ENCODE measurements at regions not wholly inside any gene's neighbourhood (a gene's known extent, or its start where the extent isn't known, plus 50 kb on each side); places are given as distances from the start of the nearest gene placed in this dataset.

DNA sequence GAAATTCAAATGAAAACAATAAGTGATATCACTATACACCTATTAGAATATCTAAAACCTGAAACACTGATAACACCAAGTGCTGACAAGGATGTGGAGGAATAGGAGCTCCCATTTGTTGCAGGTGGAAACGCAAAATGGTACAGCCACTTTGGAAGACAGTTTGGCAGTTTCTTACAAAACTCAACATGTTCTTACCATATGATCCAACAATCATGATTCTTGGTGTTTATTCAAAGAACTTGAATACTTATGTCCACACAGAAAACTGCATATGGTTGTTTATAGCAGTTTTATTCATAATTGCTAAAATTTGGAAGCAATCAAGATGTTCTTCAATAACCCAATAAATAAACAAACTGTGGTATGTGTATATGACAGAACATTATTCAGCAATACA, 107.9 kb downstream of the FHDC1 start:
- TF ChIP-seq EP300 (IDR thresholded peaks at IDR 0.05) (no peak), POLR2A (IDR thresholded peaks at IDR 0.05) (no peak)
- TF ChIP-seq, protein P1, sequence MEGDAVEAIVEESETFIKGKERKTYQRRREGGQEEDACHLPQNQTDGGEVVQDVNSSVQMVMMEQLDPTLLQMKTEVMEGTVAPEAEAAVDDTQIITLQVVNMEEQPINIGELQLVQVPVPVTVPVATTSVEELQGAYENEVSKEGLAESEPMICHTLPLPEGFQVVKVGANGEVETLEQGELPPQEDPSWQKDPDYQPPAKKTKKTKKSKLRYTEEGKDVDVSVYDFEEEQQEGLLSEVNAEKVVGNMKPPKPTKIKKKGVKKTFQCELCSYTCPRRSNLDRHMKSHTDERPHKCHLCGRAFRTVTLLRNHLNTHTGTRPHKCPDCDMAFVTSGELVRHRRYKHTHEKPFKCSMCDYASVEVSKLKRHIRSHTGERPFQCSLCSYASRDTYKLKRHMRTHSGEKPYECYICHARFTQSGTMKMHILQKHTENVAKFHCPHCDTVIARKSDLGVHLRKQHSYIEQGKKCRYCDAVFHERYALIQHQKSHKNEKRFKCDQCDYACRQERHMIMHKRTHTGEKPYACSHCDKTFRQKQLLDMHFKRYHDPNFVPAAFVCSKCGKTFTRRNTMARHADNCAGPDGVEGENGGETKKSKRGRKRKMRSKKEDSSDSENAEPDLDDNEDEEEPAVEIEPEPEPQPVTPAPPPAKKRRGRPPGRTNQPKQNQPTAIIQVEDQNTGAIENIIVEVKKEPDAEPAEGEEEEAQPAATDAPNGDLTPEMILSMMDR (IDR thresholded peaks at IDR 0.05), result no peak
- no peak overlapping the region for H3K4me3 ChIP-seq
- peaks cover 0 to 5% (median 0%) of the 10 kb centered on the region in 4 donors for H3K9me3 ChIP-seq
- 91 to 92% methylated on average over 1 of the region's 1 CpG for WGBS, 2 donors
- no peak for DNase-seq (ENCODE audit: low spot score in 2 of 2)
- H3K27ac ChIP-seq, result no peak overlapping the region
- no peaks in the 10 kb centered on the region for H3K36me3 ChIP-seq
- no peaks in the 10 kb centered on the region for H3K27me3 ChIP-seq
- no peaks in the 10 kb centered on the region for H3K4me1 ChIP-seq

DNA sequence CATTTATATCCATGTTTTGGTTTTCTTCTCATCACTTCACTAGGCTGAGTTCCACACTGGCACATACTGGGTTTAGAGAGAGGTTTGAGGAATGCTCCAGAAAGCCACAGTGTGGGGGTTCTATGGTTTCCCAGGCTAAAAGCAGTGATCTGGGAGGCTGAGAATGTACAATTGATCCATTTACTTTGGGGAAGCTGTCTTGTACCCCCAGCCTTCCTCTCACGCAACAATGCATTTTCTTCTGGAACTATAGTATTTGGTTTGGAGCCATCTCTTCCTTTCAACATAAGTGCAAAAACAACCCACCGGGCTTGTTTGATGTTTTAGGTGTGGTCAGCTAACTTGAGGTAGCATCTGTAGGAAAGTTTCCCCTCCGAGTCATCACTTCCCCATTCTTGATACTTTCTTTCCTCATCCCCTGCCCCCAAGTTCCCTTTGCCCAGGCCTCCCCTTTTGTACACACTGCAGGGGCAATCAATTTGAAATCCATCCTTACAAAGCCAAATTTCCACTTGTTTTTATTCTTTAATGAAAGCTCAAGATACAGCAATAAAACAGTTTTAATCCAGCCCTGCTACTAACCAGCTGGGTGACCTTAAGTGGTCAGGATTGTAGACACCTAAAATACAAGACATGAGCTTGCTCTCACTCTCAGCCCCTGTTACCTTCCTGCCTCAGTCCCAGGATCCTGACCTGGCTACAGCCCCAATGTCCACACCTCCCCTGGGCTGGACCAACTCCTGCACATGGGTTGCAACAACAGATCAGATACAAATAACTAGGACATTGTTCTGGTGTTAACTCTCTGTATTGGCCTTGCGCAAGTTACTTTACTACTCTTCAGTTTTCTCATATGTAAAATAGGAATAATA, 109.2 kb downstream of the FHDC1 start:
- Histone ChIP-seq H3K36me3 (no peaks in the 10 kb centered on the region), H3K27me3 (no peaks in the 10 kb centered on the region), H3K4me3 (no peak overlapping the region), H3K9me3 (peaks cover 0 to 5% (median 0%) of the 10 kb centered on the region in 4 donors), H3K27ac (no peak overlapping the region), H3K4me1 (no peaks in the 10 kb centered on the region)
- TF ChIP-seq POLR2A (IDR thresholded peaks at IDR 0.05) (no peak), EP300 (IDR thresholded peaks at IDR 0.05) (no peak)
- TF ChIP-seq, protein P1 (IDR thresholded peaks at IDR 0.05), result no peak
- DNase-seq (ENCODE audit: low spot score in 2 of 2), result no peak
- WGBS, 2 donors, result 83 to 84% methylated on average over 4 of the region's 4 CpGs

- TF ChIP-seq POLR2A (IDR thresholded peaks at IDR 0.05) (no peak), EP300 (IDR thresholded peaks at IDR 0.05) (no peak)
- TF ChIP-seq, protein P1 (IDR thresholded peaks at IDR 0.05), result no peak
- no peak for DNase-seq (ENCODE audit: low spot score in 2 of 2)
- no peaks in the 10 kb centered on the region for H3K4me1 ChIP-seq
- H3K27me3 ChIP-seq, result peaks cover 0 to 4% of the 10 kb centered on the region in 2 donors
- H3K9me3 ChIP-seq, result no peaks in the 10 kb centered on the region
- no peak overlapping the region for H3K27ac ChIP-seq
- WGBS, 2 donors, result 92 to 93% methylated on average over 3 of the region's 3 CpGs
- H3K36me3 ChIP-seq, result no peaks in the 10 kb centered on the region
- no peak overlapping the region for H3K4me3 ChIP-seq
These were observed 122.5 kb downstream of the FHDC1 start for GRCh38 chr4:153058671-153059060.

DNA sequence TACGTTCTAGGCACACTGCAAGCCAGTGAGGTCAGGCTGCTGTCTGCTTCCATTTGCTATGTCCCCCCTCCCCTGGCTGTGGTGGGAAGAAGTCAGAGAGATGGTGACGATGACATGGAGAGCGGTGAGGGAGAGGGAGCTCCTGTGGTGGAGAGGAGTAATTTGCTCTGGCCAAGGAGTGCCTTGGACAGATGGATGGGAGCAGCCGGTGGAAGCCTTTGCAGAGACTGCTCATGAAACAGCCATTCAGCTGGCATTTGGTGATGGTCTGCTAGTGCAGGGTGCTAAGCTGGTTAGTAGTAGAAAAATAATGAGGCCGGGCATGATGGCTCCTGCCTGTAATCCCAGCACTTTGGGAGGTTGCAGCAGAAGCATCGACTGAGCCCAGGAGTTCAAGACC, 124.1 kb downstream of the FHDC1 start:
- H3K4me1 ChIP-seq, result no peaks in the 10 kb centered on the region
- H3K4me3 ChIP-seq, result no peak overlapping the region
- TF ChIP-seq EP300 (IDR thresholded peaks at IDR 0.05), result no peak
- no peak for TF ChIP-seq POLR2A (IDR thresholded peaks at IDR 0.05)
- TF ChIP-seq, protein P1 (IDR thresholded peaks at IDR 0.05), result no peak
- H3K9me3 ChIP-seq, result no peaks in the 10 kb centered on the region
- peaks cover 0 to 4% of the 10 kb centered on the region in 2 donors for H3K27me3 ChIP-seq
- no peak overlapping the region for H3K27ac ChIP-seq
- H3K36me3 ChIP-seq, result no peaks in the 10 kb centered on the region
- no peak for DNase-seq (ENCODE audit: low spot score in 2 of 2)
- 79 to 84% methylated on average over 6 of the region's 6 CpGs for WGBS, 2 donors

DNA sequence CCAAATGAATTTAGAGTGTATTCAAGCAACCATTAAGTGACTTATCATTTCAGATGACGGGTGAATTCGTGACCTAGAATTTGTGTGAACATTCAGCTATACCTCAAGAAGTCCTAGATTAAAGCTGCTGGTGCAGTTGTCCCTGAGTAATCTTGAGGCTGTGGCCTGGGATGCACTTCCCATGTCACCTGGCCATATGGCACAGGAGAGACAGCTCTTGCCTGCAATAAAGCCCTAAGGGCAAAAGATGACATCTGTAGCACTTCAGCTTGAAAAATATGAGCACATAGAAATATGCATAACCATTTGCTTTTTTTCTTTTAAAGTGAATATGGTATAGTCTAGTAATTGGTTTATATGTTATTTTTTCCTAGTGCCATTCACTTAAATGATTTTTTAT, 125.8 kb downstream of the FHDC1 start:
- Histone ChIP-seq H3K27me3 (peaks cover 0 to 1% of the 10 kb centered on the region in 2 donors), H3K4me1 (no peaks in the 10 kb centered on the region), H3K36me3 (no peaks in the 10 kb centered on the region), H3K27ac (no peak overlapping the region), H3K9me3 (no peaks in the 10 kb centered on the region), H3K4me3 (no peak overlapping the region)
- DNase-seq (ENCODE audit: low spot score in 2 of 2), result no peak
- TF ChIP-seq, protein P1 (IDR thresholded peaks at IDR 0.05), result no peak
- TF ChIP-seq EP300 (IDR thresholded peaks at IDR 0.05) (no peak), POLR2A (IDR thresholded peaks at IDR 0.05) (no peak)
- 92 to 95% methylated on average over 2 of the region's 2 CpGs for WGBS, 2 donors

All from tibial nerve (tissue), 4 donors.